Activated CD8-positive, alpha-beta memory T cell treated with anti-CD3 and anti-CD28 coated beads for 48 hours (primary cell): ENCODE measurements at regions not wholly inside any gene's neighbourhood (a gene's known extent, or its start where the extent isn't known, plus 50 kb on each side); places are given as distances from the start of the nearest gene placed in this dataset.

ENCODE experiments used
- DNase-seq, 3 experiments: peaks; one replicate each; pipeline ENCODE4 v3.0.0-alpha.2; 2020; ENCODE audit warnings: low read depth in 2 of 3, low spot score in 2 of 3

GRCh38 chr3:96027718-96028117 lies 786.7 kb upstream of the EPHA6 start:
- DNase-seq = no peak

- no peak for DNase-seq
These were observed 774.8 kb upstream of the EPHA6 start for GRCh38 chr3:96039632-96040031.

GRCh38 chr3:96059301-96059700 lies 755.1 kb upstream of the EPHA6 start:
- no peak for DNase-seq

GRCh38 chr3:96069065-96069464 lies 745.3 kb upstream of the EPHA6 start:
- DNase-seq = no peak

GRCh38 chr3:96070678-96071077 lies 743.7 kb upstream of the EPHA6 start:
- DNase-seq = no peak

- DNase-seq = no peak
These were observed 743.3 kb upstream of the EPHA6 start for GRCh38 chr3:96071097-96071496.

GRCh38 chr3:96072226-96072625 lies 742.2 kb upstream of the EPHA6 start:
- DNase-seq = no peak

GRCh38 chr3:96083610-96084009 lies 730.8 kb upstream of the EPHA6 start:
- DNase-seq = no peak

GRCh38 chr3:96086018-96086417 lies 728.4 kb upstream of the EPHA6 start:
- DNase-seq = no peak

GRCh38 chr3:96101006-96101560 lies 713.3 kb upstream of the EPHA6 start:
- DNase-seq = no peak

GRCh38 chr3:96106701-96107100 lies 707.7 kb upstream of the EPHA6 start:
- DNase-seq = no peak
